Upper lobe of left lung (tissue), 6 donors: ENCODE measurements at regions not wholly inside any gene's neighbourhood (a gene's known extent, or its start where the extent isn't known, plus 50 kb on each side); places are given as distances from the start of the nearest gene placed in this dataset.
"Not testable (repeated sequence)": the region's sequence is repeated elsewhere in the genome, so short reads cannot be mapped to it uniquely, and the experiment has no call there.

Experiments used
- ATAC-seq, 2 donors: fragments of 200-7000 bp; cut with Tn5 transposase; one replicate each; pipeline ENCODE4 v1.9.1; 2022; ENCODE audit warnings: mild to moderate bottlenecking in 2 of 2, moderate library complexity in 2 of 2; ENCODE audit not compliant: low FRiP score in 2 of 2
- DNase-seq, 2 donors: peaks; one replicate each; pipeline ENCODE4 v3.0.0-alpha.2; 2019 to 2020
- H3K27ac ChIP-seq, 4 donors: fragments of 200-600 bp; sonication (generic); one replicate each; pipeline ENCODE4 v1.5.1; 2016 to 2019
- H3K27me3 ChIP-seq, 4 donors: fragments of 200-600 bp; sonication (generic); one replicate each; pipeline ENCODE4 v1.5.1; 2017 to 2019
- H3K36me3 ChIP-seq, 4 donors: fragments of 200-600 bp; sonication (generic); one replicate each; pipeline ENCODE4 v1.5.1; 2016 to 2019
- H3K4me1 ChIP-seq, 4 donors: fragments of 200-600 bp; sonication (generic); one replicate each; pipeline ENCODE4 v1.5.1; 2018 to 2019
- H3K4me3 ChIP-seq, 4 donors: fragments of 200-600 bp; sonication (generic); one replicate each; pipeline ENCODE4 v1.5.1; 2017 to 2019; ENCODE audit warnings: mild to moderate bottlenecking in 2 of 4, moderate library complexity in 1 of 4
- H3K9me3 ChIP-seq, 4 donors: fragments of 200-600 bp; sonication (generic); one replicate each; pipeline ENCODE4 v1.5.1; 2018 to 2019
- EP300 ChIP-seq, 4 donors: sonication (generic); formaldehyde crosslinking; IDR thresholded peaks; one replicate each; pipeline ENCODE4 v1.5.1; 2017; ENCODE audit warnings: antibody characterized with exemption in 4 of 4, control low read depth in 2 of 4
- POLR2A ChIP-seq, 4 donors: fragments of 450-650 bp; IDR thresholded peaks; one replicate each; pipeline ENCODE4 v1.5.1; 2016 to 2017; ENCODE audit warnings: antibody characterized with exemption in 4 of 4, mild to moderate bottlenecking in 2 of 4
- POLR2AphosphoS5 ChIP-seq, 2 donors: sonication (generic); formaldehyde crosslinking; IDR thresholded peaks; one replicate each; pipeline ENCODE4 v1.5.1; 2017; ENCODE audit warnings: antibody characterized with exemption in 2 of 2
- WGBS, 2 donors: methylation state at CpG; one replicate each; pipeline ENCODE4 v1.1.5; 2017 to 2018; 5-methylcytosine and 5-hydroxymethylcytosine counted together
- TF ChIP-seq, protein P1 (sequence below), 6 experiments: fragments of 450-650 bp in 4 of 6; fragments of 200-600 bp in 2 of 6; sonication (generic) in 2 of 6; IDR thresholded peaks; one replicate each; pipeline ENCODE4 v1.5.1; 2016 to 2019; ENCODE audit warnings: antibody characterized with exemption in 6 of 6
- donor health status: DM: no; HTN: no; CAD: no; lungs with moderate emphysema.
- donor health status: DM: no; HTN: yes; CAD: no; lungs with severe emphysema.

GRCh38 chr16:8407351-8407750 lies 183.0 kb downstream of the TMEM114 start:
- no peaks in the 10 kb centered on the region for H3K9me3 ChIP-seq
- H3K27ac ChIP-seq, result no peak overlapping the region
- no peaks in the 10 kb centered on the region for H3K36me3 ChIP-seq
- WGBS, 2 donors, result 81 to 84% methylated on average over 3 of the region's 3 CpGs
- TF ChIP-seq EP300 (IDR thresholded peaks at IDR 0.05) (no peak), POLR2AphosphoS5 (IDR thresholded peaks at IDR 0.05) (no peak), POLR2A (IDR thresholded peaks at IDR 0.05) (no peak)
- TF ChIP-seq, protein P1, sequence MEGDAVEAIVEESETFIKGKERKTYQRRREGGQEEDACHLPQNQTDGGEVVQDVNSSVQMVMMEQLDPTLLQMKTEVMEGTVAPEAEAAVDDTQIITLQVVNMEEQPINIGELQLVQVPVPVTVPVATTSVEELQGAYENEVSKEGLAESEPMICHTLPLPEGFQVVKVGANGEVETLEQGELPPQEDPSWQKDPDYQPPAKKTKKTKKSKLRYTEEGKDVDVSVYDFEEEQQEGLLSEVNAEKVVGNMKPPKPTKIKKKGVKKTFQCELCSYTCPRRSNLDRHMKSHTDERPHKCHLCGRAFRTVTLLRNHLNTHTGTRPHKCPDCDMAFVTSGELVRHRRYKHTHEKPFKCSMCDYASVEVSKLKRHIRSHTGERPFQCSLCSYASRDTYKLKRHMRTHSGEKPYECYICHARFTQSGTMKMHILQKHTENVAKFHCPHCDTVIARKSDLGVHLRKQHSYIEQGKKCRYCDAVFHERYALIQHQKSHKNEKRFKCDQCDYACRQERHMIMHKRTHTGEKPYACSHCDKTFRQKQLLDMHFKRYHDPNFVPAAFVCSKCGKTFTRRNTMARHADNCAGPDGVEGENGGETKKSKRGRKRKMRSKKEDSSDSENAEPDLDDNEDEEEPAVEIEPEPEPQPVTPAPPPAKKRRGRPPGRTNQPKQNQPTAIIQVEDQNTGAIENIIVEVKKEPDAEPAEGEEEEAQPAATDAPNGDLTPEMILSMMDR (IDR thresholded peaks at IDR 0.05), result no peak
- DNase-seq (no peak), ATAC-seq (no peak)
- H3K27me3 ChIP-seq, result no peaks in the 10 kb centered on the region
- H3K4me1 ChIP-seq, result no peaks in the 10 kb centered on the region
- H3K4me3 ChIP-seq, result no peak overlapping the region

GRCh38 chr16:8403978-8404749 lies 186.1 kb downstream of the TMEM114 start:
- TF ChIP-seq, protein P1 (IDR thresholded peaks at IDR 0.05), result no peak
- TF ChIP-seq POLR2AphosphoS5 (IDR thresholded peaks at IDR 0.05) (no peak), EP300 (IDR thresholded peaks at IDR 0.05) (no peak), POLR2A (IDR thresholded peaks at IDR 0.05) (no peak)
- H3K4me3 ChIP-seq, result no peak overlapping the region
- ATAC-seq (no peak), DNase-seq (no peak)
- 69 to 71% methylated on average over 13 of the region's 13 CpGs for WGBS, 2 donors
- no peaks in the 10 kb centered on the region for H3K36me3 ChIP-seq
- no peaks in the 10 kb centered on the region for H3K27me3 ChIP-seq
- H3K4me1 ChIP-seq, result no peaks in the 10 kb centered on the region
- H3K27ac ChIP-seq, result no peak overlapping the region
- H3K9me3 ChIP-seq, result no peaks in the 10 kb centered on the region

- no peak for TF ChIP-seq POLR2AphosphoS5 (IDR thresholded peaks at IDR 0.05)
- no peak for TF ChIP-seq EP300 (IDR thresholded peaks at IDR 0.05)
- TF ChIP-seq, protein P1 (IDR thresholded peaks at IDR 0.05), result no peak
- no peak for TF ChIP-seq POLR2A (IDR thresholded peaks at IDR 0.05)
- Histone ChIP-seq H3K4me1 (no peaks in the 10 kb centered on the region), H3K4me3 (no peak overlapping the region), H3K27me3 (no peaks in the 10 kb centered on the region), H3K36me3 (no peaks in the 10 kb centered on the region), H3K9me3 (no peaks in the 10 kb centered on the region), H3K27ac (no peak overlapping the region)
- ATAC-seq (no peak), DNase-seq (no peak)
- WGBS, 2 donors, result 61 to 67% methylated on average over 11 of the region's 11 CpGs
Measured at GRCh38 chr16:8402981-8403843, 187.1 kb downstream of the TMEM114 start.

DNA sequence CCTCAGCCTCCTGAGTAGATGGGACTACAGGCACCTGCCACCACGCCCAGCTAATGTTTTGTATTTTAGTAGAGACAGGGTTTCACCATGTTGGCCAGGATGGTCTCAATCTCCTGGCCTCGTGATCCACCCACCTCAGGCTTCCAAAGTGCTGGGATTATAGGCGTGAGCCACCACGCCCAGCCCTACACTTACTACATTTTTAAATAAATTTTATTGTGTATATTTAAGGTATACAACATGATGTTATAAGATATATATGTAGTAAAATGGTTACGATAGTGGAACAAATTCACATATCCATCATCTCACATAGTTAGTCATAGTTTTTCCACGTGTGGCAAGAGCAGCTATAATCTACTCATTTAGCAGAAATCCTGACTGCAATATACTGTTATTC lies 189.6 kb downstream of the TMEM114 start:
- not testable (repeated sequence) for H3K27ac ChIP-seq, H3K36me3 ChIP-seq, DNase-seq, ATAC-seq, H3K4me1 ChIP-seq, H3K9me3 ChIP-seq, H3K27me3 ChIP-seq, H3K4me3 ChIP-seq
- 68 to 71% methylated on average over 6 of the region's 6 CpGs for WGBS, 2 donors

- ATAC-seq (no peak), DNase-seq (no peak)
- Histone ChIP-seq H3K4me3 (no peak overlapping the region), H3K27ac (no peak overlapping the region), H3K36me3 (no peaks in the 10 kb centered on the region), H3K4me1 (no peaks in the 10 kb centered on the region), H3K9me3 (no peaks in the 10 kb centered on the region), H3K27me3 (no peaks in the 10 kb centered on the region)
- WGBS, 2 donors, result 84% methylated on average over 2 of the region's 2 CpGs
- TF ChIP-seq POLR2A (IDR thresholded peaks at IDR 0.05) (no peak), POLR2AphosphoS5 (IDR thresholded peaks at IDR 0.05) (no peak), EP300 (IDR thresholded peaks at IDR 0.05) (no peak)
Measured at GRCh38 chr16:8398548-8398947, 191.8 kb downstream of the TMEM114 start.
